Lower lobe of right lung (tissue), 2 donors: ENCODE measurements at regions not wholly inside any gene's neighbourhood (a gene's known extent, or its start where the extent isn't known, plus 50 kb on each side); places are given as distances from the start of the nearest gene placed in this dataset.

Experiments
- ATAC-seq, 2 donors: fragments of 200-7000 bp; cut with Tn5 transposase; one replicate each; pipeline ENCODE4 v1.9.1; 2020 to 2022; ENCODE audit warnings: mild to moderate bottlenecking in 2 of 2, moderate library complexity in 2 of 2
- DNase-seq: peaks from one replicate; pipeline ENCODE4 v3.0.0-alpha.2; 2020
- H3K27ac ChIP-seq: fragments of 200-600 bp; one replicate; pipeline ENCODE4 v1.8.0; 2022
- H3K27me3 ChIP-seq: fragments of 200-600 bp; one replicate; pipeline ENCODE4 v1.8.0; 2022; ENCODE audit warnings: low read depth
- H3K36me3 ChIP-seq: fragments of 200-600 bp; one replicate; pipeline ENCODE4 v1.8.0; 2022; ENCODE audit warnings: mild to moderate bottlenecking
- H3K4me1 ChIP-seq: fragments of 200-600 bp; one replicate; pipeline ENCODE4 v1.8.0; 2022
- H3K4me3 ChIP-seq: fragments of 200-600 bp; one replicate; pipeline ENCODE4 v1.8.0; 2022; ENCODE audit warnings: mild to moderate bottlenecking
- H3K9me3 ChIP-seq: fragments of 200-600 bp; one replicate; pipeline ENCODE4 v1.8.0; 2022
- intact Hi-C: fragments of 100-400 bp; cut with DNase I; formaldehyde crosslinking; loops from one replicate; pipeline ENCODE4 v1.11.0; 2022
- TF ChIP-seq, protein P1 (sequence below): fragments of 200-600 bp; IDR thresholded peaks from one replicate; pipeline ENCODE4 v1.8.0; 2022; ENCODE audit warnings: antibody characterized with exemption, mild to moderate bottlenecking
- donor health status: DM: no; HTN: yes; CAD: no; lungs with severe emphysema.

DNA sequence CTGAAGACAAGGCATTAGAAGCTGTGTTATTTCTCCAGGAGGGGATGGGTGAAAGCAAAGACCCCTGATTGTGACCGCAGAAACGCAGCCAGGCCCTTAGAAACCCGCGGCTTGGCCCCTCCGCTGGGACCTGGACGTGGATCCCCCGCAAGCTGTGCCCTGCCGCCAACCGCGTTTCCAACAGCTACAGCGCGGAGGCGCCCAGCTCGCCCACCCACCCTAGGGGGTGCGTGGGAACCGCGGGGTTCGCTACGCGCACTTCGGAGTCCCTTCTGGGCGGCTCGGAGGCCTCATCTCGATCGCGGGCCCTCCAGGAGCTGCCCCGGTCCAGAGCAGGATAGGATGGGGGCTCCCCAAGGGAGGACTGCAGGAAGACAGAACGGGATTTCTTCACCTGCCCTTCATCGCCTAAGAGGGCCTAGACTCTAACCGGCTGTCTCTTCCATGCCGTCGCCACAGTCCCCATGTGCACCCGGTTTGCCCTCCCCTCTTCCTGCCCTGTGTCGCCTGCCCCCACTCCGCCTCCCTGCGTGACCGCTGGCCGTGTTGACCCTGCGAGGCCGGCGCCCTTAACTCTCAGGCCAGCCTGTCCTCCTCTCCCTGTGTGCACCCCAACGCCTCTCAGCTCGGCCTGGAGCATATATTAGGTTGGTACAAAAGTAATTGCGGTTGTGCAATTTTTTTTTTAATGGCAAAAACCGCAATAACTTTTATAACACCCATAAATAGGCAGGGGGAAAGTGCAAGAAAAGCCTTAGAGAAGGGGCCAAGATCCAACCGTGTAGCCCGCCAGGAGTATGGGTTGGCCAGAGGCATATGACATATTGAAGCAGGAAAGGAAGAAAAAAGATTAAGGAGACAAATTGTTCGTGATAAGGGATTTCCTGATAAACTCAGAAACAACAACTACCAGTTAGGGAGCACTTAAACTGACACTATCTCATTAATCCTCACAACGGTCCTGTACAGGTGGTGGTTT is 68.1 kb upstream of the FREM1 start:
- TF ChIP-seq, protein P1, sequence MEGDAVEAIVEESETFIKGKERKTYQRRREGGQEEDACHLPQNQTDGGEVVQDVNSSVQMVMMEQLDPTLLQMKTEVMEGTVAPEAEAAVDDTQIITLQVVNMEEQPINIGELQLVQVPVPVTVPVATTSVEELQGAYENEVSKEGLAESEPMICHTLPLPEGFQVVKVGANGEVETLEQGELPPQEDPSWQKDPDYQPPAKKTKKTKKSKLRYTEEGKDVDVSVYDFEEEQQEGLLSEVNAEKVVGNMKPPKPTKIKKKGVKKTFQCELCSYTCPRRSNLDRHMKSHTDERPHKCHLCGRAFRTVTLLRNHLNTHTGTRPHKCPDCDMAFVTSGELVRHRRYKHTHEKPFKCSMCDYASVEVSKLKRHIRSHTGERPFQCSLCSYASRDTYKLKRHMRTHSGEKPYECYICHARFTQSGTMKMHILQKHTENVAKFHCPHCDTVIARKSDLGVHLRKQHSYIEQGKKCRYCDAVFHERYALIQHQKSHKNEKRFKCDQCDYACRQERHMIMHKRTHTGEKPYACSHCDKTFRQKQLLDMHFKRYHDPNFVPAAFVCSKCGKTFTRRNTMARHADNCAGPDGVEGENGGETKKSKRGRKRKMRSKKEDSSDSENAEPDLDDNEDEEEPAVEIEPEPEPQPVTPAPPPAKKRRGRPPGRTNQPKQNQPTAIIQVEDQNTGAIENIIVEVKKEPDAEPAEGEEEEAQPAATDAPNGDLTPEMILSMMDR, result no peak
- H3K27me3 ChIP-seq, result no peaks in the 10 kb centered on the region
- DNase-seq, result no peak
- no peak overlapping the region for H3K27ac ChIP-seq
- H3K4me3 ChIP-seq, result no peak overlapping the region
- no peaks in the 10 kb centered on the region for H3K36me3 ChIP-seq
- ATAC-seq, result no peak
- intact Hi-C loops, result no loop called here
- no peaks in the 10 kb centered on the region for H3K4me1 ChIP-seq
- no peaks in the 10 kb centered on the region for H3K9me3 ChIP-seq

DNA sequence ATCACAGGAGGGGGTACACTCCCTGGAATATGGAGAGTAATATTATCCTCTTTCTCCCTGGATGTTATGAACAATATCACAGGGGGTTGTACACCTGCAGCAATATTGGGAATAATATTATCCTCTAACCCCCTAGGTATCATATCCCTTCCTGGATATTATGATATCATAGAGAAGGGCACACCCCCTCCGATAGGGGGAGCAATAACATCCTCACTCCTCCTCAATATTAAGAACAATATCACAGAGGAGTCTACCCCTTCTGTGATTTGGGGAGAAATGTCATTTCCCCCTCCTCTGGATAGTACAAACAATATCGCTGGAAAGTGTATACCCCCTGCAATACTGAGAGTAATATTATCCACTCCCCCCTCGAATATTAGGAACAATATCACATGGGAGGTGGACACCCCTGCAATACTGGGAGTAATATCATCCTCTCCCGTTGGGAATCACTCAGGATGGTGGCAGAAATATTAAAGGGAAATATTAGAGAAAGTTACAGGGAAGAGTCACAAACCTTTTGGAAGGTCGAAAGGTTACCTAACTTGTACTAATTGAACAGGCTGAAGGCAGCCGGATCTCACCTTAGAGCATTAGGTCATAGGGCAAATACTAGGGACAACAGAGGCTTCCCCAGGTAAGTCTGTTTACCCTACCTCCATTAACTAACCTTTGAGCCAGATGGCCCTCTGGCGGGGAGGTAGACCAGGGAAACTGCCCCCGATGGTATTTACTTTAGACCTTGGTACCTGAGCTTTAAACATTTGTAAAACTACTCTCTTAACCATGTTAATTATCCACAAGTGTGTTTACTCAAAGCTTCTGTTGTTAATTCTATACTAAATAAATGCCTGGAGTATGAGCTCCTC is 57.5 kb upstream of the FREM1 start:
- ATAC-seq (no peak), DNase-seq (no peak)
- Histone ChIP-seq H3K4me3 (no peak overlapping the region), H3K9me3 (no peaks in the 10 kb centered on the region), H3K27me3 (no peaks in the 10 kb centered on the region), H3K27ac (no peak overlapping the region), H3K36me3 (no peaks in the 10 kb centered on the region), H3K4me1 (no peaks in the 10 kb centered on the region)
- intact Hi-C loops, result no loop called here
- TF ChIP-seq, protein P1, result no peak

DNA sequence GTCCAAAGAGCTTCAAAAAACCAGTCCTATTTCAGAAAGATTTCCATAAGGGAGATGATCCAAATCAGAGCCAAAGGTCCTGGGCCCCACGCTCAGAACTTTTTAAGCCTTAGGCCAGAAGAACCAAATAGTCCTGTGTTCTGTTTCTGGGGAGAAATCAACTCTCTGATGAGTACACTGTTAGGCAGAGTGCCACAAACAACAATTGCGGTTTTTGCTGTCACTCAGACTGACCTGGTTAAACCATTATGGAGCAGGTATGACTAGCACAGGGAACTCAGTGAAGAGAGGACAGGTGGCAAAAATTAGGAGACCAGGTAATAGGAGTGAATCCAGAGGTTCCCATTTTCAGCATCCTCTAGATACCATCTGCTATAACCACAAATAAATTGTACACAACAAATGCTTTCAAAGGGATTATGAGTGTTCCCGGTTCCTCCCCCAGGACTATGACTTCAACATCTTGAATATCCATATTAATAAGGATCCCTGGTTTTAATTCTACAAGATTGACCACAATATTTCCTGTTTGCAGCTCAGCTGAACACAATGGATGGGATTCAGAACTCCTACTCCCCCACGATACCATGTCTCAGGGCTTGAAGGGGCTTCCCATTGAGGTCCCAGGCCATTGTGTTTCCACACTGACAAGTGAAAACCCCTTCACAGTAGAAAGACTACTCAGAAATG is 52.1 kb upstream of the FREM1 start:
- ATAC-seq (no peak), DNase-seq (no peak)
- TF ChIP-seq, protein P1, result no peak
- H3K27me3 ChIP-seq, result no peaks in the 10 kb centered on the region
- H3K4me1 ChIP-seq, result no peaks in the 10 kb centered on the region
- H3K9me3 ChIP-seq, result no peaks in the 10 kb centered on the region
- H3K4me3 ChIP-seq, result no peak overlapping the region
- no peak overlapping the region for H3K27ac ChIP-seq
- no peaks in the 10 kb centered on the region for H3K36me3 ChIP-seq
- intact Hi-C loops, result no loop called here

DNA sequence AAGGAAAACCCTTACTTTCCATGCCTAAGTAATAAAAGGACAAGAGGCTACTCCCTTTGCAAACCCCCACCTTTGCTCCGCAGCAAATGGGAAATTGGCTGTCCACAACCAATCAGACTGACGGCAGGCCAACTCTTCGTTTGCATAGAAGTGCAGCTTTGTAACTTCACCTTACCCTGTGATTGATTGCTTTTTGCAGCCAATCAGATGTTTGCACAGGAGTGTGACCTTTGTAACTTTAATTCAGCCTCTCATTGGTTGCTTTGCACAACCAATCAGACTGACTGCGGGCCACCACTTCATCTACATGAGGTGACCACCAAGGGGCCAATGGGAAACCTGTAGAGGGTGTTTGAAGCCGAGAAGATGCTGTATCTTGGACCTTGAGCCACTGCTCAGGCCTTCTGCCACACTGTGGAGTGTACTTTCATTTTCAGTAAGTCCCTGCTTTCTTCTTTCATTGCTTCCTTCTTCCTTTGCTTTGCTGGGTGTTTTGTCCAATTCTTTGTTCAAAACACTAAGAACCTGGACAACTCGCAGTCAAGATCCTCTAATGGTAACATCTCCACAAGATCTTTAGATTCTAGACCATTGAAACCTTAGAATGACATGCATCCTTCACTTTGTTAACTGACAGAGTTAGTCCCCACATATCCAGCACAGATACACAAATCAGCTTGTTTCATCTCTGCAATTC is 51.3 kb upstream of the FREM1 start:
- TF ChIP-seq, protein P1, result no peak
- no peak for ATAC-seq
- Histone ChIP-seq H3K4me3 (no peak overlapping the region), H3K4me1 (no peaks in the 10 kb centered on the region), H3K27ac (no peak overlapping the region), H3K36me3 (no peaks in the 10 kb centered on the region), H3K9me3 (no peaks in the 10 kb centered on the region), H3K27me3 (no peaks in the 10 kb centered on the region)
- intact Hi-C loops, result no loop called here
- no peak for DNase-seq

DNA sequence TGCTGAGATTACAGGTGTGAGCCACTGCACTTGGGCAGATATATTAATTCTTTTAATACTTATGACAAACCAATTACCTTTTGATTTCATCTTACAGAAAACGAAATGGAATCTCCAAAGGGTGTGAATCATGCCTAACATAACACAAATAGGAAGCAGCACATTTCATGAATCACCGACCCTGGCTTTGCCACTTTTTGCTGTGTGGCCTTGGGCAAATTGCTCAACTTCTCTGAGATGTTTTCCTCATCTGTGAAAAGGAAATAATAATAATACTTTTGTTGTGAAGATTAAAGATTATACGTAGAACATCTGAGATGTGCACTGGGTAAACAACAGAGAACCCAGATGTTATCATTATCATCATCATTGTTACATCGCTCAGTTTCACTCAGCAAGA is 50.7 kb upstream of the FREM1 start:
- no peak for DNase-seq
- ATAC-seq, result no peak
- Histone ChIP-seq H3K9me3 (no peaks in the 10 kb centered on the region), H3K36me3 (no peaks in the 10 kb centered on the region), H3K4me3 (no peak overlapping the region), H3K27me3 (no peaks in the 10 kb centered on the region), H3K27ac (no peak overlapping the region), H3K4me1 (no peaks in the 10 kb centered on the region)
- intact Hi-C loops, result no loop called here
- TF ChIP-seq, protein P1, result no peak
